ENCODE measurements at regions not wholly inside any gene's neighbourhood (a gene's known extent, or its start where the extent isn't known, plus 50 kb on each side); places are given as distances from the start of the nearest gene placed in this dataset.

GRCh38 chr10:120372917-120373316, 84.1 kb upstream of the PLPP4 start:
- in situ Hi-C loops (cut with MboI; ENCODE audit: low sequenced_read_pairs, unreplicated experiment): no loop called here
- DNase-seq (ENCODE audit: low spot score): no peak
- TF ChIP-seq, protein P1, sequence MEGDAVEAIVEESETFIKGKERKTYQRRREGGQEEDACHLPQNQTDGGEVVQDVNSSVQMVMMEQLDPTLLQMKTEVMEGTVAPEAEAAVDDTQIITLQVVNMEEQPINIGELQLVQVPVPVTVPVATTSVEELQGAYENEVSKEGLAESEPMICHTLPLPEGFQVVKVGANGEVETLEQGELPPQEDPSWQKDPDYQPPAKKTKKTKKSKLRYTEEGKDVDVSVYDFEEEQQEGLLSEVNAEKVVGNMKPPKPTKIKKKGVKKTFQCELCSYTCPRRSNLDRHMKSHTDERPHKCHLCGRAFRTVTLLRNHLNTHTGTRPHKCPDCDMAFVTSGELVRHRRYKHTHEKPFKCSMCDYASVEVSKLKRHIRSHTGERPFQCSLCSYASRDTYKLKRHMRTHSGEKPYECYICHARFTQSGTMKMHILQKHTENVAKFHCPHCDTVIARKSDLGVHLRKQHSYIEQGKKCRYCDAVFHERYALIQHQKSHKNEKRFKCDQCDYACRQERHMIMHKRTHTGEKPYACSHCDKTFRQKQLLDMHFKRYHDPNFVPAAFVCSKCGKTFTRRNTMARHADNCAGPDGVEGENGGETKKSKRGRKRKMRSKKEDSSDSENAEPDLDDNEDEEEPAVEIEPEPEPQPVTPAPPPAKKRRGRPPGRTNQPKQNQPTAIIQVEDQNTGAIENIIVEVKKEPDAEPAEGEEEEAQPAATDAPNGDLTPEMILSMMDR (IDR thresholded peaks at IDR 0.05; ENCODE audit: borderline replicate concordance, control extremely low read depth, extremely low read depth, insufficient read depth, missing control alignments): no peak

- TF ChIP-seq, protein P1 (IDR thresholded peaks at IDR 0.05; ENCODE audit: borderline replicate concordance, control extremely low read depth, extremely low read depth, insufficient read depth, missing control alignments): no peak
- in situ Hi-C loops (cut with MboI; ENCODE audit: low sequenced_read_pairs, unreplicated experiment): no loop called here
- DNase-seq (ENCODE audit: low spot score): no peak
Measured at GRCh38 chr10:120375666-120376065, 81.4 kb upstream of the PLPP4 start.

DNA sequence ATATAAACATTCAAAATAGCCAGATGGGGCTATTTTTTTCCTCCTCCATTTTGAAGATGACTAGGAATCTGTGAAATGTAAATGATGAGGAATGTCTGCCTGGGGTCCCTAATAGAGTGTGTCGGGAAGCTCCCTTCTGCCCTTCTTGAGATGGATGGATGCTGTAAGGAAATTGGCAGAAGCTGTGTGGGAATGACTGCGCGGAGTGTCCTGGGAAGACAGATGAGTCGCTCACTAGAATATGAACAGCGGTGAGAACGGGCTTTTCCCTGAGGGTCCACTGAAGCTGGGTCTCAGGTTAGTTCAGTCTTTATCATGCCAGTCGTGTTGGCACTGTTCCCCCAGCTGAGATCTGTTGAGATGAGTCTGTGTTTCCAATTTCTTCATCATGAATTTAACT, 75.1 kb upstream of the PLPP4 start:
- in situ Hi-C loops (cut with MboI; ENCODE audit: low sequenced_read_pairs, unreplicated experiment): no loop called here
- DNase-seq (ENCODE audit: low spot score): no peak
- TF ChIP-seq, protein P1 (IDR thresholded peaks at IDR 0.05; ENCODE audit: borderline replicate concordance, control extremely low read depth, extremely low read depth, insufficient read depth, missing control alignments): no peak

GRCh38 chr10:120382360-120382759, 74.7 kb upstream of the PLPP4 start:
- TF ChIP-seq, protein P1 (IDR thresholded peaks at IDR 0.05; ENCODE audit: borderline replicate concordance, control extremely low read depth, extremely low read depth, insufficient read depth, missing control alignments): no peak
- no peak for DNase-seq (ENCODE audit: low spot score)
- in situ Hi-C loops (cut with MboI; ENCODE audit: low sequenced_read_pairs, unreplicated experiment): no loop called here

- DNase-seq (ENCODE audit: low spot score): no peak
- in situ Hi-C loops (cut with MboI; ENCODE audit: low sequenced_read_pairs, unreplicated experiment): no loop called here
- TF ChIP-seq, protein P1 (IDR thresholded peaks at IDR 0.05; ENCODE audit: borderline replicate concordance, control extremely low read depth, extremely low read depth, insufficient read depth, missing control alignments): no peak
Measured at GRCh38 chr10:120385992-120386391, 71.0 kb upstream of the PLPP4 start.

DNA sequence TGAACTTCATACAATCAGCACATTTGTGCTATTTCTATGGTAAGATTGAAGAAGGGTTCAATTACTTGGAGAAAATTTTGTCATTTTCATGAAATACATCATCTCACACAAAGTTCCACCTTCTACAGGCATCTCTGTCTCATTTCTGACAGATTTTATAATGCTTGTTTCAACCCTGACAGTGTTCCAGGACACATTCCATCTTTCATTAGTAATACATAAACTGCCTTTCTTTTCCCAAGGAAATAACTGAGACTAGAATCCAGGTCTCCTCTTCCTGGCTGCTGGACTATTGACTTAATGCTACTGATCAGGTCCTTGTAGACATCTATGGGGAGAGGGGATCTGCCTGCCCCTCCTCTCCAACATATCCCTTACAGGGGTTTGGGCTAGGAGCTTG, 70.1 kb upstream of the PLPP4 start:
- TF ChIP-seq, protein P1 (IDR thresholded peaks at IDR 0.05; ENCODE audit: borderline replicate concordance, control extremely low read depth, extremely low read depth, insufficient read depth, missing control alignments): no peak
- no peak for DNase-seq (ENCODE audit: low spot score)
- in situ Hi-C loops (cut with MboI; ENCODE audit: low sequenced_read_pairs, unreplicated experiment): no loop called here

GRCh38 chr10:120387326-120387725, 69.7 kb upstream of the PLPP4 start:
- TF ChIP-seq, protein P1 (IDR thresholded peaks at IDR 0.05; ENCODE audit: borderline replicate concordance, control extremely low read depth, extremely low read depth, insufficient read depth, missing control alignments): no peak
- in situ Hi-C loops (cut with MboI; ENCODE audit: low sequenced_read_pairs, unreplicated experiment): no loop called here
- DNase-seq (ENCODE audit: low spot score): no peak
